VCaP (cell line): ENCODE measurements at regions not wholly inside any gene's neighbourhood (a gene's known extent, or its start where the extent isn't known, plus 50 kb on each side); places are given as distances from the start of the nearest gene placed in this dataset.

Experiments
- H3K27ac ChIP-seq: fragments of 450-650 bp; 2 replicates; pipeline ENCODE4 v1.5.1; 2017
- CTCF ChIP-seq: fragments of 450-650 bp; conservative IDR thresholded peaks from 2 replicates; pipeline ENCODE4 v1.5.1; 2017; ENCODE audit warnings: mild to moderate bottlenecking, moderate library complexity

- H3K27ac ChIP-seq, result peak overlapping the region; percentile 67
- TF ChIP-seq CTCF, result no peak
These were observed 481.5 kb upstream of the JAG1 start for GRCh38 chr20:11155156-11155756.

GRCh38 chr20:11156922-11157321 is 483.1 kb upstream of the JAG1 start:
- no peak for TF ChIP-seq CTCF
- peak overlapping the region; percentile 67 for H3K27ac ChIP-seq

- peak overlapping the region; percentile 67 for H3K27ac ChIP-seq
- TF ChIP-seq CTCF, result no peak
These were observed 484.3 kb upstream of the JAG1 start for GRCh38 chr20:11158146-11158545.

- peak overlapping the region; percentile 67 for H3K27ac ChIP-seq
- no peak for TF ChIP-seq CTCF
These were observed 484.8 kb upstream of the JAG1 start for GRCh38 chr20:11158589-11158988.

- no peak for TF ChIP-seq CTCF
- H3K27ac ChIP-seq, result peak overlapping the region; percentile 67; the same call in 1 of the 2 replicates
These were observed 485.9 kb upstream of the JAG1 start for GRCh38 chr20:11159728-11160127.

- H3K27ac ChIP-seq, result no peak overlapping the region
- no peak for TF ChIP-seq CTCF
These were observed 488.4 kb upstream of the JAG1 start for GRCh38 chr20:11162026-11162775.

- H3K27ac ChIP-seq, result no peak overlapping the region
- no peak for TF ChIP-seq CTCF
These were observed 492.0 kb upstream of the JAG1 start for GRCh38 chr20:11165789-11166188.
